GM12874 (cell line): ENCODE measurements at regions not wholly inside any gene's neighbourhood (a gene's known extent, or its start where the extent isn't known, plus 50 kb on each side); places are given as distances from the start of the nearest gene placed in this dataset.

Source experiments
- TF ChIP-seq, protein P1 (sequence below): IDR thresholded peaks from 2 replicates; pipeline ENCODE4 v1.5.1; 2011; ENCODE audit warnings: low read depth, mild to moderate bottlenecking, control low read depth, low read length, moderate library complexity; ENCODE audit not compliant: insufficient read depth

DNA sequence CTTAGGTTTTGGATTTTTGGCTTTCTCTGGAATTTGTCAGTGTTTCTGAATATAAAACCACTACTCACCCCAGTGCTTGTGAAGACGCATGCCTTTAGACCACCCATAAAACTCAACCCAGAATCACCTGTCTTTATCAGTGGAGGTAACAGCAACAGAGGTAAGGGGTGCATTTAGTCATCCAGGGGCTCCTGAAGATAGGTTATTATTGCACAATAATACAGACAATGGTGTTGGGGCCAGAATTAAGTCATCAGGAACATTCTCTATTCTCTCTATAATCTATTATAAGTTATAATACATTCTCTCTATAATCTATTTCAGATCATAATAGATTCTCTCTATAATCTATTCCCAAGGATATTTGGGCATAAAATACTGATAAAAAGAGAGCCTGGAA is 100.2 kb upstream of the KCNQ5 start:
- TF ChIP-seq, protein P1, sequence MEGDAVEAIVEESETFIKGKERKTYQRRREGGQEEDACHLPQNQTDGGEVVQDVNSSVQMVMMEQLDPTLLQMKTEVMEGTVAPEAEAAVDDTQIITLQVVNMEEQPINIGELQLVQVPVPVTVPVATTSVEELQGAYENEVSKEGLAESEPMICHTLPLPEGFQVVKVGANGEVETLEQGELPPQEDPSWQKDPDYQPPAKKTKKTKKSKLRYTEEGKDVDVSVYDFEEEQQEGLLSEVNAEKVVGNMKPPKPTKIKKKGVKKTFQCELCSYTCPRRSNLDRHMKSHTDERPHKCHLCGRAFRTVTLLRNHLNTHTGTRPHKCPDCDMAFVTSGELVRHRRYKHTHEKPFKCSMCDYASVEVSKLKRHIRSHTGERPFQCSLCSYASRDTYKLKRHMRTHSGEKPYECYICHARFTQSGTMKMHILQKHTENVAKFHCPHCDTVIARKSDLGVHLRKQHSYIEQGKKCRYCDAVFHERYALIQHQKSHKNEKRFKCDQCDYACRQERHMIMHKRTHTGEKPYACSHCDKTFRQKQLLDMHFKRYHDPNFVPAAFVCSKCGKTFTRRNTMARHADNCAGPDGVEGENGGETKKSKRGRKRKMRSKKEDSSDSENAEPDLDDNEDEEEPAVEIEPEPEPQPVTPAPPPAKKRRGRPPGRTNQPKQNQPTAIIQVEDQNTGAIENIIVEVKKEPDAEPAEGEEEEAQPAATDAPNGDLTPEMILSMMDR = no peak

DNA sequence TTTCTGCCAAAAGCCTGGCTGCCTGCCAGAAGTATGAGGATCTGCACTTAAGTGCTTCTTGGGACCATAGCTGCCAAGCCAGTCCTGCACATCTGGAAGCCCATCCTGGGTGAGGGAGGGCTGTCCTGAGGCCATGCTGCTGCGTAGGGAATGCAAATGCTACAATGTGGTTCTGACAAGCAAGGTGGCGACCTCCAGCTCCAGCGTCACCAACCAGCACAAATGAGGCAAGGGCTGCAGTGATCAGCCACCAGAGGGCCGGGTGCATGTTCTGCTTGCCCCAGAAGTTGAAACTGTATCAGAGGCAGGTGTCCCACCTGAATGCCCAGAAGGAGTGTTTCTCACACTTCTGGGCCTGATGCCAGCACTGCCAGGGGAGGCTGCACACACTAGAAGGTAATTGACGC is 99.1 kb upstream of the KCNQ5 start:
- TF ChIP-seq, protein P1 = peak; percentile 62

DNA sequence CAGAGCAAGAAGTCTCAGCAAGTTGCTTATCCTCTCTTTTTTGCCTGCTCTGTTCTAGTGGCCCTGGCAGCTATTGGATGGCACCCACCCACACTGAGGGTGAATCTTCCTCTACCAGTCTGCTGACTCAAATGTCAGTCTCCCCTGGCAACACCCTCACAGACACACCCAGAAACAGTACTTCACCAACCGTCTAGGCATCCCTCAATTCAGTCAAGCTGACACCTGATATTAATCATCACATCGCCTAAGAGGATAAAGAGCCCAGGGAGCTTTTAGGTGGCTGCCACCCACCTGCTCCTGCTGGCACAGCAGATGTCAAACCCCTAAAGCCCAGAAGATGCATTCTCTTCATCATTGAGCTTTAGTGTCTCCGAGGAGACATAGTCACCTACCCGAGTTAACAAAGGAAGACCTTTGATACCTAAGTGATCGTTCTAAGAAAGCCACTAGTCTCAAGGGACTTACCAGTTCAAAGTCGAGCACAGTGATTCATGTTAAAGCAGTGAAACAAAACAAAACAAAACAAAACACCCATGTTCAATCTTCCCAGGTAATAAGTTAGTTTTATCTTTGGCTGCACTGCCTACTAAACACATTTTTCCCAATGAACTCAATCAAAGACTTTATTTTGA is 97.7 kb upstream of the KCNQ5 start:
- TF ChIP-seq, protein P1 = no peak

DNA sequence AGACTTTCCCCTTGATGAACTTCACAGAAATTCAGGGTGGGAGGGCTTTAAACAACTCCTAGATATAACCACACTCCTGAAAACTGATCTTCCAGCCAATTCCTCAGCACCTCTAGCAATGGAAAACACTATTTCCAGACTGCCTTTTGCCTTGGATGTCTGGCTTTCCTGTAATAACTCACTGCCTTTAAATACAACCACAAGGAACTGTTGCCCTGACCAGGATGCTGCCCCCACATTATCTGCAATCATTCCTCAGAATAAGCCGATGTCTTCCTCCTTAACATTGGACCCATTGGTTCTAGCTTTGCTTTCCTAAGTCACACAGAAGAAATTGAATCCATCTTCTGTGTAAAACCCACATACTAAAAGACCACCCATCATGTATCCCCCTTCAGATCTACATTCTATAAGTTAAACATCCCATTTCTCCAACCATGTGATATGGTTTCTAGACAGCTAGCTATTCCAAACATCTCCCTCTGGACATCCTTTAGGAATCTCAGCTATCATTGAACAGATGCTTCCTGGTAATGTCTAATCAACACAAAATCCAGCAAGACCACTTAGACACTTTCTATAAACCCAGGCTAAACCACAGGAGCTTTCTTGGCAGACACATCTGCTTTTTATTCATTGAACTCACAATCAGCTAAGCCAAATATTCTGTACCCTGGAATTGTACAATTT is 95.9 kb upstream of the KCNQ5 start:
- TF ChIP-seq, protein P1 = no peak

DNA sequence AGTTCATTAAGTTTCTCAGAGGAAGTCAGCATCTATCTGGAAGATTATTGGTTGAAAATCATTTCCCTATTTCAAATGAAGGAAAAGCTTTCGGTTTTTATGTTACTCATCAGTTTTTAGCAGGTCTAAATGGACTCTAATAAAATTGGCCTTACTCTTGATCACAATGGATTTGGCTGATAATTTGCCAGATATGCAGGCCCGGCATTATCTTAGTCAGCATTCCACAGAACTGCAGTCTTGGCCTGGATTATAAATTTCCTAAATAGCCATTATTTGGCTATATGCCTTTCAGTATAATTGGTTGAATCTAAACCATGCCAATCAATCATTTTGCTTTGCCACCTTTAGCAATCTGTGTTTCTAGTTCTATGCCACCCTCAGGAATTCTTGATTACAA is 91.7 kb upstream of the KCNQ5 start:
- TF ChIP-seq, protein P1 = no peak

DNA sequence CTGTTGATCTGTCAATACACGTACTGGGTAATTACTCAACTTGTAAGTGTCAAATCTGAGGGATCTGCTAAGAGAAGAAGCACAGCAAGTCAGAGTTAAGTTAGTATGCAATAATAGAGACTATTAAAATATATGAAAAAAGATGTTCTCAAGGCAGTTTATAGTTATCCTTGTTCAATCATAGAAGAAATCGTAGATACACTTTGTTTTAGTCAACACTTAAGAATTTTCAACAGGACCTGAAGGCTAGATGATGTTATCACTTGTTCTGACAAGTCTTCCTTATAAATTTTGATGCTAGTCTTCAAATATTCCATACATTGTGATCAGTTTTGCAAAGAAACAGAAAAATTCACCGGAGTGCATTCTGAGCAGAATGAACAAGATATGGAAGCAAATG is 91.1 kb upstream of the KCNQ5 start:
- TF ChIP-seq, protein P1 = no peak

DNA sequence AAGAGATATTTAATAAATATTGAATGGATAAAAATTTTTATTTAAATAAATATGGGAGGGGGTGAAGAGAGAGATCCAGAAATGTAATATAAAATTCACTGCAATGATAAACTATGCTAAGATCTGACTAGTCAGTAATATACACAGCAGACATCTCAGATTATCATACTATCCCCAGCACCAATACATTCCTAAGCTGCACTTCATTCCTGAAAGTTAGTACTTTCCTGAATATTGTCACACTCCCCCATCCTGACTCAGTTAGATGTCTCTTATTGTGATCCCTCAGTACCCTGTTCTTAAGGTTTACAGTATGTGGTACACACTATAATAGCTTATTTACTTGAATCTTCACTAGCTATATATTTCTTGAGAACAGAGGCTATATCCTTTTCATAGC is 88.3 kb upstream of the KCNQ5 start:
- TF ChIP-seq, protein P1 = no peak
